ENCODE measurements at regions not wholly inside any gene's neighbourhood (a gene's known extent, or its start where the extent isn't known, plus 50 kb on each side); places are given as distances from the start of the nearest gene placed in this dataset.

- CTCF ChIA-PET, result no interaction called here
- Histone ChIP-seq H3K27me3 (ENCODE audit: insufficient read depth, low read length) (no peaks in the 10 kb centered on the region), H4K20me1 (ENCODE audit: insufficient read depth) (no peaks in the 10 kb centered on the region), H3K9me2 (ENCODE audit: insufficient read depth) (no peaks in the 10 kb centered on the region), H2AFZ (ENCODE audit: low read depth, low read length, poor library complexity, severe bottlenecking) (no peak overlapping the region), H3K79me2 (ENCODE audit: insufficient read depth, low read length) (no peaks in the 10 kb centered on the region), H3K4me3 (replicated peaks in 1 of 2; ENCODE audit: low read depth in 1 of 2, low read length in 2 of 2) (no peak overlapping the region), H3K4me1 (ENCODE audit: control insufficient read depth in 1 of 2, insufficient read depth in 2 of 2, low read length in 2 of 2) (no peaks in the 10 kb centered on the region), H3K9ac (ENCODE audit: low read length) (no peak overlapping the region), H3K4me2 (ENCODE audit: low read length) (no peak overlapping the region), H3K27ac (ENCODE audit: low read depth, low read length) (no peak overlapping the region), H3K36me3 (ENCODE audit: control insufficient read depth in 1 of 2, insufficient read depth in 2 of 2, low read length in 2 of 2) (no peaks in the 10 kb centered on the region), H3K9me3 (ENCODE audit: control insufficient read depth in 1 of 2, insufficient read depth in 1 of 2, low read depth in 1 of 2, low read length in 2 of 2) (peaks cover 0 to 3% of the 10 kb centered on the region in 2 experiments; a peak in 1 of 4 replicates)
- DNase-seq (ENCODE audit: low read depth, low spot score), result no peak
- ATAC-seq, result no peak
- intact Hi-C loops (cut with micrococcal nuclease), result no loop called here
- TF ChIP-seq EGR1 (IDR thresholded peaks at IDR 0.05; ENCODE audit: low read depth) (no peak), EZH2phosphoT487 (IDR thresholded peaks at IDR 0.05; ENCODE audit: borderline replicate concordance) (no peak), ZBTB33 (IDR thresholded peaks at IDR 0.05; ENCODE audit: extremely low read depth, insufficient replicate concordance, low read length) (no peak), REST (IDR thresholded peaks at IDR 0.05; ENCODE audit: low read depth) (no peak), EZH2 (IDR thresholded peaks at IDR 0.05) (no peak), CTCF (IDR thresholded peaks at IDR 0.05 in 2 of 3, conservative IDR thresholded peaks at IDR 0.05 in 1 of 3; ENCODE audit: borderline replicate concordance in 1 of 3, insufficient read depth in 1 of 3, low read depth in 2 of 3, low read length in 2 of 3) (no peak), POLR2A (IDR thresholded peaks at IDR 0.05; ENCODE audit: borderline replicate concordance, extremely low read depth, insufficient read depth, insufficient read length) (no peak), ATF3 (IDR thresholded peaks at IDR 0.05) (no peak), FOSL1 (IDR thresholded peaks at IDR 0.05; ENCODE audit: low read depth) (no peak), SRF (IDR thresholded peaks at IDR 0.05; ENCODE audit: low read depth) (no peak), CEBPB (IDR thresholded peaks at IDR 0.05; ENCODE audit: low read depth) (no peak), ZFX (IDR thresholded peaks at IDR 0.05) (no peak), SP1 (IDR thresholded peaks at IDR 0.05; ENCODE audit: low read depth) (no peak), POLR2AphosphoS5 (IDR thresholded peaks at IDR 0.05; ENCODE audit: low read depth, low read length) (no peak), ZNF274 (IDR thresholded peaks at IDR 0.05; ENCODE audit: low read depth, low read length) (no peak), JUND (IDR thresholded peaks at IDR 0.05) (no peak), CBX3 (IDR thresholded peaks at IDR 0.05; ENCODE audit: low read depth) (no peak), MAX (IDR thresholded peaks at IDR 0.05) (no peak)
- POLR2A ChIA-PET, result no interaction called here
- BruUV-seq (replicated peaks), result no TSS peak
- RAD21 ChIA-PET (ENCODE audit: low non-redundant PET in 1 of 2, low total read pairs in 2 of 2, uncharacterized antibody in 2 of 2, unreplicated experiment in 2 of 2), result no interaction called here
These were observed 524.7 kb upstream of the ACVR2A start for GRCh38 chr2:147320146-147320545.
